H1 (cell line): ENCODE measurements at regions not wholly inside any gene's neighbourhood (a gene's known extent, or its start where the extent isn't known, plus 50 kb on each side); places are given as distances from the start of the nearest gene placed in this dataset.

Experiments used
- CTCF ChIA-PET: fragments of 300-600 bp; sonication (Branson Sonifier 250); formaldehyde crosslinking; loops from one replicate; lab custom pipeline; 2021; ENCODE audit not compliant: partially characterized antibody; lab: Charles Lee
- POLR2A ChIA-PET: fragments of 300-600 bp; sonication (Branson Sonifier 250); formaldehyde crosslinking; loops from one replicate; lab custom pipeline; 2021; ENCODE audit warnings: inconsistent platforms; ENCODE audit not compliant: partially characterized antibody; lab: Charles Lee
- DNase-seq, 2 experiments: peaks; one replicate each; pipeline versions ENCODE4 v3.0.0 to v3.0.0-alpha.2; 2010 to 2022; ENCODE audit warnings: low spot score in 2 of 2, low read depth in 1 of 2, mixed read lengths in 1 of 2
- FAIRE-seq: peaks from 2 replicates; lab custom pipeline; 2011; peaks lifted over from hg19 to GRCh38; lab: Jason Lieb, UNC
- H2AFZ ChIP-seq: 2 replicates; pipeline ENCODE4 v1.8.1; 2012; ENCODE audit warnings: low read length, inconsistent platforms
- H2AK5ac ChIP-seq: 2 replicates; pipeline ENCODE4 v1.6.1; 2013; ENCODE audit warnings: low read depth, low read length
- H2BK120ac ChIP-seq: replicated peaks from 2 replicates; pipeline ENCODE3; 2013; ENCODE audit warnings: low read depth, low read length, inconsistent platforms
- H2BK12ac ChIP-seq: 2 replicates; pipeline ENCODE4 v1.6.1; 2013; ENCODE audit warnings: low read depth, low read length
- H2BK15ac ChIP-seq: 2 replicates; pipeline ENCODE4 v1.6.1; 2013; ENCODE audit warnings: low read length
- H2BK20ac ChIP-seq: 2 replicates; pipeline ENCODE4 v1.6.1; 2013; ENCODE audit warnings: low read length
- H2BK5ac ChIP-seq: 2 replicates; pipeline ENCODE4 v1.6.1; 2013; ENCODE audit warnings: low read depth, low read length
- H3K14ac ChIP-seq: 2 replicates; pipeline ENCODE4 v1.6.1; 2013; ENCODE audit warnings: inconsistent platforms; ENCODE audit not compliant: insufficient read length
- H3K18ac ChIP-seq: 2 replicates; pipeline ENCODE4 v1.6.1; 2013; ENCODE audit warnings: low read length; ENCODE audit errors: extremely low read depth
- H3K23ac ChIP-seq: 2 replicates; pipeline ENCODE4 v1.6.1; 2013; ENCODE audit warnings: inconsistent platforms; ENCODE audit not compliant: insufficient read length
- H3K23me2 ChIP-seq: 2 replicates; pipeline ENCODE4 v1.6.1; 2013; ENCODE audit warnings: low read depth, low read length
- H3K27ac ChIP-seq: 2 replicates; pipeline ENCODE4 v1.6.1; 2011; ENCODE audit warnings: low read depth, low read length, inconsistent platforms
- H3K27me3 ChIP-seq, 4 experiments: replicated peaks in 1 of 4; 1 replicate in 1 of 4; 2 replicates in 3 of 4; pipeline versions ENCODE4 v1.6.1 to v1.8.1; 2011 to 2013; ENCODE audit warnings: low read length in 3 of 4, mild to moderate bottlenecking in 3 of 4, inconsistent platforms in 2 of 4, mixed read lengths in 2 of 4, moderate library complexity in 1 of 4; ENCODE audit not compliant: control insufficient read depth in 3 of 4, insufficient read depth in 3 of 4; ENCODE audit errors: extremely low read depth in 1 of 4
- H3K36me3 ChIP-seq, 4 experiments: 2 replicates each; pipeline versions ENCODE4 v1.6.1 to v1.8.1; 2011 to 2013; ENCODE audit warnings: mild to moderate bottlenecking in 4 of 4, low read length in 3 of 4, moderate library complexity in 2 of 4, control low read depth in 1 of 4, inconsistent platforms in 1 of 4; ENCODE audit not compliant: insufficient read depth in 4 of 4, control insufficient read depth in 2 of 4
- H3K4ac ChIP-seq: replicated peaks from 2 replicates; pipeline ENCODE3; 2013; ENCODE audit warnings: low read length, low read depth, mixed read lengths, inconsistent platforms; ENCODE audit not compliant: insufficient read length
- H3K4me1 ChIP-seq, 4 experiments: replicated peaks in 1 of 4; 1 replicate in 1 of 4; 2 replicates in 3 of 4; pipeline versions ENCODE4 v1.6.1 to v1.8.1; 2011 to 2013; ENCODE audit warnings: low read length in 3 of 4, inconsistent platforms in 2 of 4, mixed read lengths in 1 of 4; ENCODE audit not compliant: insufficient read depth in 4 of 4, control insufficient read depth in 3 of 4
- H3K4me2 ChIP-seq, 2 experiments: 2 replicates each; pipeline versions ENCODE4 v1.6.1 to v1.8.1; 2011 to 2013; ENCODE audit warnings: low read depth in 2 of 2, low read length in 2 of 2, control low read depth in 1 of 2, inconsistent platforms in 1 of 2, mild to moderate bottlenecking in 1 of 2; ENCODE audit not compliant: insufficient read depth in 1 of 2
- H3K4me3 ChIP-seq, 4 experiments: fragments of 200-600, 300-600 bp in 1 of 4; sonication (generic), shearing (Covaris generic), sonication (Bioruptor Twin) in 1 of 4; 2 replicates each; pipeline versions ENCODE4 v1.5.1 to v1.8.1; 2011 to 2016; ENCODE audit warnings: low read length in 4 of 4, low read depth in 3 of 4, control low read depth in 2 of 4, inconsistent platforms in 2 of 4, mild to moderate bottlenecking in 2 of 4, mixed read lengths in 1 of 4, moderate library complexity in 1 of 4; ENCODE audit not compliant: insufficient read depth in 2 of 4; ENCODE audit errors: extremely low read depth in 1 of 4
- H3K56ac ChIP-seq: replicated peaks from 2 replicates; pipeline ENCODE3; 2013; ENCODE audit warnings: low read depth, mild to moderate bottlenecking, mixed read lengths, low read length, inconsistent platforms; ENCODE audit not compliant: insufficient read length
- H3K79me1 ChIP-seq: 2 replicates; pipeline ENCODE4 v1.6.1; 2013; ENCODE audit warnings: low read depth, low read length, control low read depth
- H3K79me2 ChIP-seq, 2 experiments: 2 replicates each; pipeline versions ENCODE4 v1.6.1 to v1.8.1; 2012 to 2013; ENCODE audit warnings: low read length in 2 of 2, mild to moderate bottlenecking in 2 of 2, inconsistent platforms in 1 of 2; ENCODE audit not compliant: insufficient read depth in 2 of 2, control insufficient read depth in 1 of 2
- H3K9ac ChIP-seq, 4 experiments: replicated peaks in 1 of 4; 1 replicate in 1 of 4; 2 replicates in 3 of 4; pipeline versions ENCODE4 v1.6.1 to v1.8.1; 2011 to 2013; ENCODE audit warnings: low read depth in 3 of 4, low read length in 3 of 4, control low read depth in 2 of 4, mild to moderate bottlenecking in 2 of 4, moderate library complexity in 2 of 4, inconsistent platforms in 1 of 4; ENCODE audit errors: extremely low read depth in 1 of 4
- H3K9me3 ChIP-seq, 2 experiments: 2 replicates each; pipeline versions ENCODE4 v1.6.1 to v1.8.1; 2012 to 2013; ENCODE audit warnings: mild to moderate bottlenecking in 2 of 2, moderate library complexity in 2 of 2, control low read depth in 1 of 2, inconsistent platforms in 1 of 2, low read depth in 1 of 2, low read length in 1 of 2, mixed read lengths in 1 of 2; ENCODE audit not compliant: insufficient read depth in 2 of 2
- H4K20me1 ChIP-seq, 2 experiments: replicated peaks in 1 of 2; 2 replicates each; pipeline versions ENCODE3 to v1.8.1; 2011 to 2013; ENCODE audit warnings: inconsistent platforms in 2 of 2, low read length in 2 of 2, mild to moderate bottlenecking in 1 of 2; ENCODE audit not compliant: insufficient read depth in 2 of 2, control insufficient read depth in 1 of 2
- H4K5ac ChIP-seq: 2 replicates; pipeline ENCODE4 v1.6.1; 2013; ENCODE audit warnings: low read length, low read depth, mixed read lengths, inconsistent platforms; ENCODE audit not compliant: insufficient read length
- H4K8ac ChIP-seq: 2 replicates; pipeline ENCODE4 v1.8.0; 2013; ENCODE audit warnings: mild to moderate bottlenecking, moderate library complexity, low read length, inconsistent platforms; ENCODE audit not compliant: insufficient read depth; ENCODE audit errors: extremely low read depth
- H4K91ac ChIP-seq: replicated peaks from 2 replicates; pipeline ENCODE3; 2013; ENCODE audit warnings: low read length, mixed read lengths, inconsistent platforms; ENCODE audit not compliant: insufficient read length
- ATF2 ChIP-seq: IDR thresholded peaks from 2 replicates; pipeline ENCODE4 v1.6.1; 2012; ENCODE audit warnings: low read length, inconsistent platforms
- BACH1 ChIP-seq: IDR thresholded peaks from 2 replicates; pipeline ENCODE4 v1.6.1; 2012; ENCODE audit warnings: low read length, improper control_type of control experiment
- CBX5 ChIP-seq: fragments of 300-800, 300-1000 bp; sonication (generic); IDR thresholded peaks from 2 replicates; pipeline ENCODE4 v1.7.1; 2016; ENCODE audit warnings: antibody characterized with exemption, low read length, low read depth
- CBX8 ChIP-seq: fragments of 300-800, 300-1000 bp; sonication (generic); IDR thresholded peaks from 2 replicates; pipeline ENCODE4 v1.7.1; 2016; ENCODE audit warnings: low read depth, low read length, borderline replicate concordance
- CEBPB ChIP-seq: IDR thresholded peaks from 2 replicates; pipeline ENCODE4 v1.6.1; 2012; ENCODE audit warnings: low read depth, low read length
- CHD1 ChIP-seq: IDR thresholded peaks from 2 replicates; pipeline ENCODE4 v1.6.1; 2012; ENCODE audit warnings: low read depth, low read length, improper control_type of control experiment
- CHD2 ChIP-seq: IDR thresholded peaks from 2 replicates; pipeline ENCODE4 v1.6.1; 2012; ENCODE audit warnings: low read length, improper control_type of control experiment
- CREB1 ChIP-seq: IDR thresholded peaks from 2 replicates; pipeline ENCODE4 v1.6.1; 2012; ENCODE audit warnings: inconsistent platforms
- KDM4A ChIP-seq: IDR thresholded peaks from one replicate; pipeline ENCODE4 v1.7.1; 2012; ENCODE audit warnings: low read depth, mild to moderate bottlenecking, moderate library complexity, low read length, inconsistent platforms; ENCODE audit not compliant: severe bottlenecking
- MAFK ChIP-seq: IDR thresholded peaks from 2 replicates; pipeline ENCODE4 v1.6.1; 2012; ENCODE audit warnings: low read depth, mild to moderate bottlenecking, improper control_type of control experiment, low read length
- SIRT6 ChIP-seq: IDR thresholded peaks from one replicate; pipeline ENCODE4 v1.7.1; 2012; ENCODE audit warnings: low read length, inconsistent platforms
- SP1 ChIP-seq: IDR thresholded peaks from 2 replicates; pipeline ENCODE4 v1.6.1; 2011; ENCODE audit warnings: low read depth, low read length
- SRF ChIP-seq: IDR thresholded peaks from 2 replicates; pipeline ENCODE4 v1.6.1; 2011; ENCODE audit warnings: mild to moderate bottlenecking, low read depth, low read length, moderate library complexity
- TAF1 ChIP-seq: IDR thresholded peaks from 2 replicates; pipeline ENCODE4 v1.6.1; 2011; ENCODE audit warnings: mild to moderate bottlenecking, low read depth, low read length
- TBP ChIP-seq: IDR thresholded peaks from 2 replicates; pipeline ENCODE4 v1.6.1; 2011; ENCODE audit warnings: low read depth, low read length, improper control_type of control experiment
- WGBS, 2 experiments: shearing (Covaris generic) in 1 of 2; methylation state at CpG; one replicate each; pipeline versions ENCODE4 v1.1.6 to v1.1.7; 2013 to 2015; ENCODE audit warnings: low lambda C conversion rate in 2 of 2, mixed read lengths in 2 of 2, inconsistent platforms in 1 of 2, low coverage in 1 of 2, missing lambda C conversion rate in 1 of 2; ENCODE audit not compliant: insufficient replicate concordance in 2 of 2, insufficient coverage in 1 of 2, insufficient read length in 1 of 2; ENCODE audit errors: extremely low coverage in 1 of 2, missing lambda C conversion rate in 1 of 2; 5-methylcytosine and 5-hydroxymethylcytosine counted together

GRCh38 chr22:48495751-48496080, 1332.0 kb downstream of the BRD1 start:
- no peak overlapping the region for H3K18ac ChIP-seq
- no peaks in the 10 kb centered on the region for H3K36me3 ChIP-seq
- TF ChIP-seq CHD2: no peak
- TF ChIP-seq BACH1: no peak
- no peak for TF ChIP-seq SIRT6
- no peak for TF ChIP-seq CHD1
- TF ChIP-seq TBP: no peak
- no peak for TF ChIP-seq SRF
- TF ChIP-seq ATF2: no peak
- no peak for TF ChIP-seq CBX5
- TF ChIP-seq CREB1: no peak
- TF ChIP-seq TAF1: no peak
- TF ChIP-seq KDM4A: no peak
- no peak for TF ChIP-seq CEBPB
- no peak for TF ChIP-seq CBX8
- no peak for TF ChIP-seq MAFK
- no peak for TF ChIP-seq SP1

More at GRCh38 chr22:48495751-48496080, 1332.0 kb downstream of the BRD1 start:
- Histone ChIP-seq H2BK120ac (no peak overlapping the region), H2BK12ac (no peak overlapping the region), H3K9ac (no peak overlapping the region), H4K8ac (no peak overlapping the region), H3K27me3 (peaks cover 0 to 10% (median 4%) of the 10 kb centered on the region in 4 experiments; a peak in 4 of 7 replicates), H2AFZ (no peak overlapping the region), H3K23ac (no peak overlapping the region), H2BK20ac (no peak overlapping the region), H4K91ac (no peak overlapping the region), H4K20me1 (peaks cover 29 to 33% of the 10 kb centered on the region in 2 experiments), H3K4me1 (peaks cover 0 to 36% (median 24%) of the 10 kb centered on the region in 4 experiments; a peak in 6 of 7 replicates), H3K4me2 (no peak overlapping the region), H3K79me1 (peaks cover 37% of the 10 kb centered on the region), H3K9me3 (no peaks in the 10 kb centered on the region), H4K5ac (no peak overlapping the region), H3K4ac (no peak overlapping the region), H3K79me2 (peaks cover 0 to 76% of the 10 kb centered on the region in 2 experiments; a peak in 2 of 4 replicates), H3K27ac (no peak overlapping the region), H3K4me3 (no peak overlapping the region), H2BK5ac (no peak overlapping the region), H2BK15ac (no peak overlapping the region), H3K56ac (no peak overlapping the region), H3K23me2 (peaks cover 5% of the 10 kb centered on the region), H3K14ac (no peak overlapping the region), H2AK5ac (0 out of 2 replicates have a peak overlapping the region, but pooled peaks have one; percentile 84)
- FAIRE-seq (no peak), DNase-seq (no peak)
- 98% methylated on average over 7 of the region's 8 CpGs; no CpG with 5 or more reads in 1 of the 2 experiments for WGBS, 2 experiments
- ChIA-PET POLR2A (no interaction called here), CTCF (interaction anchor here (1.2 to 1.5 kb wide), 3 partner anchors 12 to 448 kb away, joined by 3 read pairs; no protein-coding TSS in a partner anchor)
